MM.1S (cell line): ENCODE measurements at regions not wholly inside any gene's neighbourhood (a gene's known extent, or its start where the extent isn't known, plus 50 kb on each side); places are given as distances from the start of the nearest gene placed in this dataset.

Source experiments
- DNase-seq: peaks from one replicate; pipeline ENCODE4 v3.0.0-alpha.2; 2015
- H2AFZ ChIP-seq: fragments of 300-600 bp; sonication (generic); 2 replicates; pipeline ENCODE4 v1.6.0; 2016; ENCODE audit warnings: antibody characterized with exemption, low read length
- H3F3A ChIP-seq: fragments of 300-600 bp; sonication (generic); 2 replicates; pipeline ENCODE4 v1.6.1; 2016; ENCODE audit warnings: mild to moderate bottlenecking, antibody characterized with exemption, low read length, moderate library complexity, mixed read lengths; ENCODE audit not compliant: insufficient read depth
- H3K27ac ChIP-seq: fragments of 300-600 bp; sonication (generic); 2 replicates; pipeline ENCODE4 v1.5.1; 2016; ENCODE audit warnings: mild to moderate bottlenecking, low read length
- H3K27me3 ChIP-seq: fragments of 300-600 bp; sonication (generic); replicated peaks from 2 replicates; pipeline ENCODE4 v1.6.0; 2016; ENCODE audit warnings: low read length; ENCODE audit not compliant: insufficient read depth
- H3K36me3 ChIP-seq: fragments of 300-600 bp; sonication (generic); replicated peaks from 2 replicates; pipeline ENCODE4 v1.6.1; 2016; ENCODE audit warnings: mild to moderate bottlenecking, low read length, mixed read lengths; ENCODE audit not compliant: insufficient read depth
- H3K4me1 ChIP-seq: fragments of 300-600 bp; sonication (generic); 2 replicates; pipeline ENCODE4 v1.6.1; 2016; ENCODE audit warnings: low read length, mixed read lengths
- H3K4me2 ChIP-seq: fragments of 300-600 bp; sonication (generic); 2 replicates; pipeline ENCODE4 v1.6.0; 2016; ENCODE audit warnings: low read depth, low read length
- H3K4me3 ChIP-seq: fragments of 300-600 bp; sonication (generic); 2 replicates; pipeline ENCODE4 v1.5.1; 2016; ENCODE audit warnings: low read length, mixed read lengths
- H3K79me2 ChIP-seq: fragments of 300-600 bp; sonication (generic); 2 replicates; pipeline ENCODE4 v1.6.1; 2016; ENCODE audit warnings: mixed run types, low read length, mixed read lengths
- H3K9ac ChIP-seq: fragments of 300-600 bp; sonication (generic); 2 replicates; pipeline ENCODE4 v1.6.1; 2016; ENCODE audit warnings: low read length, mixed read lengths
- H3K9me2 ChIP-seq: fragments of 300-600 bp; sonication (generic); replicated peaks from 2 replicates; pipeline ENCODE4 v1.6.1; 2016; ENCODE audit warnings: mild to moderate bottlenecking, low read length, mixed read lengths; ENCODE audit not compliant: insufficient read depth
- H3K9me3 ChIP-seq: fragments of 300-600 bp; sonication (generic); replicated peaks from 2 replicates; pipeline ENCODE4 v1.6.1; 2016; ENCODE audit warnings: mild to moderate bottlenecking, low read length, mixed read lengths; ENCODE audit not compliant: insufficient read depth
- H4K20me1 ChIP-seq: fragments of 300-600 bp; sonication (generic); 2 replicates; pipeline ENCODE4 v1.6.1; 2016; ENCODE audit warnings: mild to moderate bottlenecking, low read length, moderate library complexity, mixed read lengths; ENCODE audit not compliant: insufficient read depth
- EZH2 ChIP-seq: fragments of 300-600 bp; sonication (generic); optimal IDR thresholded peaks from 2 replicates; pipeline ENCODE3; 2017; ENCODE audit warnings: low read depth, mild to moderate bottlenecking, antibody characterized with exemption, low read length, mixed read lengths
- EZH2phosphoT487 ChIP-seq: fragments of 300-600 bp; sonication (generic); IDR thresholded peaks from 2 replicates; pipeline ENCODE4 v1.6.1; 2018; ENCODE audit warnings: antibody characterized with exemption, low read length
- TF ChIP-seq, protein P1 (sequence below): fragments of 300-600 bp; sonication (generic); IDR thresholded peaks from 2 replicates; pipeline ENCODE4 v1.5.1; 2016; ENCODE audit warnings: antibody characterized with exemption, low read length, mixed read lengths

DNA sequence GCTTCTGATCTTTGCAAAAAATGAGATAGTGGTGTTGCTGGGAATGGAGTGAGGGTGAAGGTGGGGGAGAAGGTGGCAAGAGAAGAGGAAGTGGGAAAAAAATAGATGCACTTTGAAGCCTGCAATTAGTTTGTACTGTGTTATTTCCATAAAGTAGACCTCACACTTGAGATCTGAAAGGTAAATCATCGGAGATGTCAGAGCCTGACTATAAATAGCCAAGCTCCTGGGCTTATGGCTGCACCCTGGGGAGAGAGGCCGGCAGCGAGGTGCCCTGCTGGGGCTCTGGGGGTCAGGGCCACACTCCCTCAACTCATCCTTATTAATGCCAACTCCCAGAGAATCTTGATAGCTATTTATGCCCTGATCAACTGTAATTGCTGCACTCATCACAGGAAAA is 134.4 kb downstream of the NXPE2 start:
- Histone ChIP-seq H2AFZ (no peak overlapping the region), H3K27me3 (no peaks in the 10 kb centered on the region), H3K9ac (no peak overlapping the region), H3K79me2 (no peaks in the 10 kb centered on the region), H3K9me3 (no peaks in the 10 kb centered on the region), H3K4me3 (no peak overlapping the region), H4K20me1 (no peaks in the 10 kb centered on the region), H3K36me3 (no peaks in the 10 kb centered on the region), H3K27ac (no peak overlapping the region), H3K4me1 (no peaks in the 10 kb centered on the region), H3K4me2 (no peak overlapping the region), H3F3A (no peaks in the 10 kb centered on the region), H3K9me2 (no peaks in the 10 kb centered on the region)
- no peak for DNase-seq
- TF ChIP-seq EZH2phosphoT487 (no peak), EZH2 (no peak)
- TF ChIP-seq, protein P1, sequence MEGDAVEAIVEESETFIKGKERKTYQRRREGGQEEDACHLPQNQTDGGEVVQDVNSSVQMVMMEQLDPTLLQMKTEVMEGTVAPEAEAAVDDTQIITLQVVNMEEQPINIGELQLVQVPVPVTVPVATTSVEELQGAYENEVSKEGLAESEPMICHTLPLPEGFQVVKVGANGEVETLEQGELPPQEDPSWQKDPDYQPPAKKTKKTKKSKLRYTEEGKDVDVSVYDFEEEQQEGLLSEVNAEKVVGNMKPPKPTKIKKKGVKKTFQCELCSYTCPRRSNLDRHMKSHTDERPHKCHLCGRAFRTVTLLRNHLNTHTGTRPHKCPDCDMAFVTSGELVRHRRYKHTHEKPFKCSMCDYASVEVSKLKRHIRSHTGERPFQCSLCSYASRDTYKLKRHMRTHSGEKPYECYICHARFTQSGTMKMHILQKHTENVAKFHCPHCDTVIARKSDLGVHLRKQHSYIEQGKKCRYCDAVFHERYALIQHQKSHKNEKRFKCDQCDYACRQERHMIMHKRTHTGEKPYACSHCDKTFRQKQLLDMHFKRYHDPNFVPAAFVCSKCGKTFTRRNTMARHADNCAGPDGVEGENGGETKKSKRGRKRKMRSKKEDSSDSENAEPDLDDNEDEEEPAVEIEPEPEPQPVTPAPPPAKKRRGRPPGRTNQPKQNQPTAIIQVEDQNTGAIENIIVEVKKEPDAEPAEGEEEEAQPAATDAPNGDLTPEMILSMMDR: no peak

DNA sequence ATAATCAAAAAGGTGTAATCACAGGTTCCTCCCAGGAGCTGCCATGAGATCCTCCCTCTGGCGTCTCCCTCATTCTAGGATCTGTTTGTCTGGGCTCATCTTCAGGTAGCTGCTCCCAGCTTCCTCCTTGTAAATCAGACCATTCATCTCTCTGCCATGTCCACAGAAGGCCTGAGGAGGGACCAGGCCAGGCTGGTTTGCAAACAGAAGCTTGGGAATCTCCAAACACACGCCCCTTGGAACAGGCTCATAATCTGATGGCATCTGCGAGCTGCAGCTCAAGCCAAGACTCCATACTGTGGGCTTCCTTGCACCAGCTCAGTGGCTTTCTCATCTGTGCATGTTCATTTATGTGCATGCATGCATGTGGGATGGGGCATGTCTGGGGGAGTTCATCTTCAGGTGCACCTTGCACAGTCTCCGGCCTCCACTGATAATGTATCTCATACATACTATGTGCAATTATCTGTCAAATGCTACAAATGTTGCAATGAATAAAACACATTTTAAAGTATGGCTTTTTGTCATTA is 134.9 kb downstream of the NXPE2 start:
- no peaks in the 10 kb centered on the region for H3K9me3 ChIP-seq
- no peaks in the 10 kb centered on the region for H4K20me1 ChIP-seq
- H3K9me2 ChIP-seq: no peaks in the 10 kb centered on the region
- H3K27me3 ChIP-seq: no peaks in the 10 kb centered on the region
- H3K4me1 ChIP-seq: no peaks in the 10 kb centered on the region
- TF ChIP-seq EZH2 (no peak), EZH2phosphoT487 (no peak)
- TF ChIP-seq, protein P1: no peak
- H3K27ac ChIP-seq: no peak overlapping the region
- no peaks in the 10 kb centered on the region for H3K79me2 ChIP-seq
- H3K4me3 ChIP-seq: no peak overlapping the region
- H3F3A ChIP-seq: no peaks in the 10 kb centered on the region
- H2AFZ ChIP-seq: no peak overlapping the region
- no peak overlapping the region for H3K4me2 ChIP-seq
- H3K36me3 ChIP-seq: no peaks in the 10 kb centered on the region
- no peak overlapping the region for H3K9ac ChIP-seq
- no peak for DNase-seq

- Histone ChIP-seq H3F3A (no peaks in the 10 kb centered on the region), H3K4me2 (no peak overlapping the region), H3K4me1 (no peaks in the 10 kb centered on the region), H3K27me3 (no peaks in the 10 kb centered on the region), H4K20me1 (no peaks in the 10 kb centered on the region), H3K9me3 (no peaks in the 10 kb centered on the region), H3K4me3 (no peak overlapping the region), H2AFZ (no peak overlapping the region), H3K9ac (no peak overlapping the region), H3K27ac (no peak overlapping the region), H3K9me2 (no peaks in the 10 kb centered on the region), H3K79me2 (no peaks in the 10 kb centered on the region), H3K36me3 (no peaks in the 10 kb centered on the region)
- no peak for DNase-seq
- TF ChIP-seq EZH2: no peak
- no peak for TF ChIP-seq EZH2phosphoT487
- TF ChIP-seq, protein P1: no peak
Observed at GRCh38 chr11:114815176-114815575, 136.8 kb downstream of the NXPE2 start.
